ENCODE measurements at regions not wholly inside any gene's neighbourhood (a gene's known extent, or its start where the extent isn't known, plus 50 kb on each side); places are given as distances from the start of the nearest gene placed in this dataset.
A peak's percentile ranks its signal among the peaks of the same experiment; 100 is the strongest.
"Not testable (repeated sequence)": the region's sequence is repeated elsewhere in the genome, so short reads cannot be mapped to it uniquely, and the experiment has no call there.

DNA sequence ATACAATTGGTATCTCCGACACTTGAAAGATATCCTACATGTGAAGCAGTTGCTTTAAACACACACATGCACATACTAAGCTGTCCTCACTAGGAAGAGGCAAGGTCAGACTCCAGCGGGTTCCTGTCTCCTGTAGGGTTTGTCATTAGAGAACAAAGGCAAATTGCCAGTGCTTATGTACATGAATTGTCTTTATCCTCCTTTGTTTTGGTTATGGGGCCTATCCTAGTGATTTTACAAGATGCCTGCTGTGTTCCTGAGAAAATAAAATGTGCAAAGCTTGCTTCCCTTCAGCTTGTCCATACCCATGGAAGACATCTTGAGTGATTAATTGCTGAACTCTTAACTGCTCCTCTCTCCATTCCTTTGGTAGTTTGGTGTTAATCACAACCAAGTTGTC is 86.7 kb upstream of the SLC39A10 start:
- no peak for DNase-seq

DNA sequence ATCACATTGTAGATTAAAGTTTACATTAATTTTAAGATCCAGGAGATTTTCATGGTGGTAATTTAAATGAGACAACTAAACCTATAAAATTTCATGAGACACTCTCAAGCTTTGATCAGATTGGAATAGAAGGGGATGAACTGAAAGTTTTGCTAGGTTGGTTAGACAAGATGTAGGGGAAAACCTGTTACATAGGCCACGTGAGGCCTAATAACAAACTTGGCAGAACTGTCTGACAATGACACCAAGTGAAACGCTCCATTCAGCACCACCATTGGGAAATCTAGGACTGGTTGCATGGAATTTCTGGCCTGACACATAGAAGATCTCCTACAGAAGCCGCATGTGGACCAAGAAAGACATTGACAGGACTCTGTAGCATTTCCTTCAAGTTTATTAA is 87.8 kb upstream of the SLC39A10 start:
- DNase-seq, result no peak

DNA sequence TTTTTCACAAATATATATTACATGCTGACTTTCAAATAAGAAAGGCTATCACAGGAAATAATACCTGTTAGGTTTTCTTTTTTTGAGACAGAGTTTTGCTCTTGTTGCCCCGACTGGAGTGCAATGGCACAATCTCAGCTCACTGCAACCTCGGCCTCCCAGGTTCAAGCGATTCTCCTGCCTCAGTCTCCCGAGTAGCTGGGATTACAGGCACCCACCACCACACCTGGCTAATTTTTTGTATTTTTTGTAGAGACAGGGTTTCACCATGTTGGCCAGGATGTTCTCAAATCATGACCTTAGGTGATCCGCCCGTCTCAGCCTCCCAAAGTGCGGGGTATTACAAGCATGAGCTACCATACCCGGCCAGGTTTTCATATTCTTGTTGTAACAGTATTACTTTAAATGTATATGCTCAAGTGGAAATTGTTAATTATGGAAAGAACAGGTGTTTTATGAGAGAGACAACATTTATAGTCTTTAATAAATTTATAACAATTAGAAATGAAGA is 92.3 kb upstream of the SLC39A10 start:
- not testable (repeated sequence) for DNase-seq

DNA sequence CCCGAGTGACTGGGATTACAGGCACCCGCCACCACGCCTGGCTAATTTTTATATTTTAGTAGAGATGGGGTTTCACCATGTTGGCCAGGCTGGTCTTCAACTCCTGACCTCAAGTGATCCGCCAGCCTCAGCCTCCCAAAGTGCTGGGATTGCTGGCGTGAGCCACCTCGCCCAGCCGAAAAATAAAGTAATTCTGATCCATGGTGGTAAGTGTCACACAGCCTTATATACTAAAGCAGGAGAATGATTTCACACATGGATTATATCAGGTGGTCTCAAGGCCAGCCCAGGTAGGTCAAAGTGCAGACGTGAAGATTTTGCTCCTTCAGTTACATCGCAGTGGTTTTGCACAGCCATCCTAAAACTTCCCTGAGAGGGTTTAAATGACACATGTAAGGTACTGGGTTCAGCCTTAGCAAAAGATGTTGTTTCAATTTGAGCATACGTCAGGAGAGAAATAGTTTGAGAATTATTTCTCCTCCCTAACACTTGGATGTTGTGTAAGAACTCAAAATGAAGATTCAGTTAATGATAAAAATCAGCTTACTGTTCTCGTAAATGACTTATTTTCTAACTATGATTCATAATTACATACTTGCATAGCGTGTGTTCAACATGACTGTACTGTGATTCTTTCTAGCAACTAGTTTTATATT is 93.0 kb upstream of the SLC39A10 start:
- DNase-seq, result no peak

DNA sequence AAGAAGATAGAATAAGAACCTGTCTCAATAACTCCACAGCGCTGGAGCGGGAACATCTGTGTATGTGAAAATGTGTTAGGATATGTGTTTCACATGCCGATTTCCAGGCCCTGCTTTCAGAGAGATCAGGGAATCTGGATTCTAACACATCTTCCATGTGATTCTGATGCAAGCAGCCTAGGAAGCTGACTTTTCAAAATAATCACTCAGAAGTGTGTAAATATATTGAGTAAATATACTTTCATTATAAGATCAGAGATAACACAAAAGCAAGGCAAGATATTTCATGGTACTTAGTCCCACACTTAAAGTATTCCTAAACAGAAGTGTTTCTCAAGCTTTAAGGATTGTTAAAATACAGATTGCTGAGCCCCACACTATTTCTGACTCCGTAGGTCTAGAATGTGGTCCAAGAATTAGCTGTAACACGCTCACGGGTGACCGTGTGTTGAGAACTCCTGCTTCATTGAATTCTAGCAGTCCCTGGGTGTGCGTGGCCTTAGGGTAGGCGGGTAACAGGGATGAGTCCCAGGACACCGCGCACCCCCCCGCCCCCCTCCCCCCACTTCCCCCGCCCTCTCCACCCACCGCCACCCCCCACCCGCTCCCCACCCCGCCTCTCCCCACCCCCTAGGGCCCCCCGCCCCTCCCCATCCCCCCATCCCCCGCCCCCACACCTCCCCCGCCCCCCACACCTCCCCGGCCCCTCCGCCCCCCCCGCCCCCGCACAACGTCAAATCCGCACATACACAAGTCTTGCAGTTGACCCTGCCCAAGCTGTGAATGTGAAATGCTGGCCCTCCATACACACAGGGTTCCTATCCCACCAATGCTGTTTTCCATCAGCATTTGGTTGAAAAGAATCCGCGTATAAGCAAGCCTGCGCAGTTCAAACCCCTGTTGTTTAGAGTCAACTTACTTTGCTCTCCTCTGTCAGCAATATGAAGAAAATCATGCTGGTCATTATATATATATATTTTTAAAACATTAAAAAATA is 94.2 kb upstream of the SLC39A10 start:
- DNase-seq, result no peak

DNA sequence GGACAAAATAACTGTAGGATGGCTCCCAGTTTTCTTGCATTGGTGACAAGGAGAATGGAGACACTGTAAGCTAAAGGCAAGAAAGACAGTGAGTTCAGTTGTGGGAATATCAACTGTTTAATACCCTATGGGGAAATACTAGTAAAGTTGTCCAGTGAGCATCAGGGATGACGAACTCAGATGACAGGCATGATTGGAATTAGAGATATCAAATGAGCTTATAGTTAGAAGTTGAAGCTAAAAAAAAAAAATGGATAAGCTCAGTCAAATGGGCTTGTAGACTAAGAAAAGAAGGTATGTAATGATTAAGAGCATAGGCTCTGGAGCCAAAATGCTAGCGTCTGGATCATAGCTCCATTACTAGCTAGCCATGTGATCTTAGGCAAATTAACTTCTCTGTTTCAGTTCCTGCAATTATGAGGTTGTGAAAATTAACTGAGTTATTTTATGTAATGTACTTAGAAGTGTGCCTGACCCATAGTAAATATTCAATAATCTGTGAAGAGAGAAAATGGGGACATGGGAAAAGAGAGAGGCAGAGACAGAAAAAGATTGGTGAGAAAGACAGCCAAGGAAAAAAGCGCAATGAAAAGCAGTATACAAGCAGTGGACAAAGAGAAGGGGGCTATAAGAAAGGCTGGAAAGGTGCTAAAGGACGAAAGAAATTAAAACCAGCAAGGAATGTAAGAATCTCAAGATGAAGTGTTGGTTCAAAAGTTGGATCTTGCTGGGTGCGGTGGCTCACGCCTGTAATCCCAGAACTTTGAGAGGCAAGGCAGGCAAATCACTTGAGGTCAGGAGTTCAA is 95.7 kb upstream of the SLC39A10 start:
- no peak for DNase-seq

DNA sequence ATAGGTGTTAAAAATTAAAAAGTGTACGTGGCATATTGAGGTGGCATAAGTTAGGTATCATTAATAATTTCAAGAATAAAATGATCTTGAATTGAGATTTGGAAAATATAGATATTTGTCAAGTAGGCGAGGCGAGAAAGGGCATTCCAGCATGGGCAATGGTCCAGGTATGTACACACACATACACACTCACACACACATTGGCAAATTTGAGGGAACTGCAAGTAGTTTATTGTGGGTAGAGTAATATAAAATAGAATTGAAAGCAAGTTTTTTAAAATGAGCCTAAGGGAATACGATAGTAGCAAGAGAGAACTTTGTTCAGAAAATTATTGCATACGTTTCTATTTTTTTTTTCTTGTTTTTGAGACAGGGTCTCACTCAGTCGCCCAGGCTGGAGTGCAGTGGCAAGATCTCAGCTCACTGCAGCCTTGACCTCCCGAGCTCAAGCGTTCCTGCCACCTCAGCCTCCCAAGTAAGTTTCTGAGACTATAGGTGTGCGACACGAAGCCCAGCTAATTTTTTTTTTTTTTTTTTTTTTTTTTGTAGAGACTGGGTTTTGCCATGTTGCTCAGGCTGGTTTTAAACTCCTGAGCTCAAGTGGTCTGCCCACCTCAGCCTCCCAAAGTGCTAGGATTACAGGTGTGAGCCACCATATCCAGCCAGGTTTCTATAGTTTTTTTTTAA is 96.7 kb upstream of the SLC39A10 start:
- no peak for DNase-seq

DNA sequence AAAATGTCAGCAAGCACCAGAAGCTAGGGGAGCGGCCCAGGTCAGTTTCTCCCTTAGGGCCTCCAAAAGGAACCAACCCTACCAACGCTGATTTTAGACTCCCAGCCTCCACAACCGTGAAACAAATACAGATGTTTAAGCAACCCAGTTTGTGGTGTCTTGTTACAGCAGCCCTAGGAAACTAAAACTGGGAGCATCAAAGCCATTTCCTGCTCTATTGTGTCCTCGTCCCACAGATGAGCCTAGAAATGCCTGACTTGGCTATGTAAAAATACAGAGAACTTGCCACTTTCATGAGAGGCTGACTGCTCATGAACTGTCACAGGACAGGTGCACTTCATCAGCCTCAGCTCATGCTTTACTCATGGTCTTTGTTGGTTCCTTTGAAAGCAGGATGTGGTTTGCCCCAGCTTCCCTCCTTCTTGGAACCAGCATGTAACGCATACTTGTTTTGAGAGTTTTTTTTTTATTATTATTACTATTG is 97.6 kb upstream of the SLC39A10 start:
- peak; percentile 42 for DNase-seq

DNA sequence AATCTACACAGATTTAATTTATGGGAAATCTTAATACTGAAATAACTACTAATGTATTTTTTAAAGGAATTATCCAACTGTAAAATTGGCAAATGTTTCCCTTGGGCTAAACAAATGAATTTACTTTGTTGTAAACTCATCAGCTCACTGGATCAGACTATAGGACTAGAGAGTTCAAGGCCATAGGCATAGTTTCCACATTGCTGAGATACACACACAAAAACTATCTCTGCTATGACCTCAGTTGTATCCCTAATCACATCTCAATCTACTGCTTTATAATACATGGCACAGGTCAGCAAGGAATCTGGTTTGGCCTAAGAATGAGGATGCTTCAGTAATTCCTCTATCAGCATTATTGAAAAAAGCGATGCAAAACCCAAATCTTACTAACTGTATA is 101.1 kb upstream of the SLC39A10 start:
- no peak for DNase-seq

DNA sequence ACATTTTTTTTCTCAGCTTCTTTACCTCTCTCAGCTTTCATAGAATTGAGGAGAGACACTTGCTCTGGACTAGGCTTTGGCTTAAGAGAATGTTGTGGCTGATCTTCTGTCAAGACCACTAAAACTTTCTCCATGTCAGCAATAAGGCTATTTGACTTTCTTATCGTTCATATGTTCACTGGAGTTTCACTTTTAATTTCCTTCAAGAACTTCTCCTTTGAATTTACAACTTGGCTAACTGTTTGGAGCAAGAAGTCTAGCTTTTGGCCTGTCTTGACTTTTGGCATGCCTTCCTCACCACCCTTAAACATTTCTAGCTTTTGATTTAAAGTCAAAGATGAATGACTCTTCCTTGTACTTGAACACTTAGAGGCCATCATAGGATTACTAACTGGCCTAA is 104.4 kb upstream of the SLC39A10 start:
- no peak for DNase-seq

DNA sequence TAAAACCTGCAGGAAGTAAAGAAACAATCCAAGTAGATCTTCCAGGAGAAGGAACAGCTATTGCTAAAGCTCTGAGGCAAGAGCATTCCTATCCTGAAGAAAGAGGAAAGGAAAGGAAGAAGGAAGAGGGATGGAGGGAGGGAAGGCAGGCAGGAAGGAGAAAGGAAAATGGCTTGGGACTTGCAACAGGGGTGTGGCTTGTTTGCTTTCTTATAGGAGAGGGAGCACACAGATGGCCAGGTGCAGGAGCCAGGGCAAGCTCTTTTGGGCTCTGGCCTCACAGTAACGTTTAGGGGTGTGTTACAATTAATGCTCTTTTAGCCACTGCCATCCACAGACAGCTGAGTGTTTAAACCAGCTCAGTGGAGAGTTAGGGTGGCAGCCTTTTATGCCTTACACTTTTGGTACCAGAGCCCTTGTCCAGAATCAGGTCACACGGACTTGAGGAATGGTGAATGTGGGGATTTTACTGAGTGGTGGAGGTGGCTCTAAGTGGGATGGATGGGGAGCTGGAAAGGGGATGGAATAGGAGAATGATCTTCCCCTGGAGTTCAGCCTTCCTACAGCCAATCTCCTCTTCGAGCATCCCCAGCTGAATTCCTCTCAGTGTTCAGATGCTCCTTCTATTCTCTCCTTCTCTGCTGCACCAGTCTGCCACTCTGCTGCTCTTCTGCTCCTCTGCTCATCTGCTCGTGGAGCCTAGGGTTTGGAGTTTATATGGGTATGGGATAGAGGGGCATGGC is 108.7 kb upstream of the SLC39A10 start:
- no peak for DNase-seq

DNA sequence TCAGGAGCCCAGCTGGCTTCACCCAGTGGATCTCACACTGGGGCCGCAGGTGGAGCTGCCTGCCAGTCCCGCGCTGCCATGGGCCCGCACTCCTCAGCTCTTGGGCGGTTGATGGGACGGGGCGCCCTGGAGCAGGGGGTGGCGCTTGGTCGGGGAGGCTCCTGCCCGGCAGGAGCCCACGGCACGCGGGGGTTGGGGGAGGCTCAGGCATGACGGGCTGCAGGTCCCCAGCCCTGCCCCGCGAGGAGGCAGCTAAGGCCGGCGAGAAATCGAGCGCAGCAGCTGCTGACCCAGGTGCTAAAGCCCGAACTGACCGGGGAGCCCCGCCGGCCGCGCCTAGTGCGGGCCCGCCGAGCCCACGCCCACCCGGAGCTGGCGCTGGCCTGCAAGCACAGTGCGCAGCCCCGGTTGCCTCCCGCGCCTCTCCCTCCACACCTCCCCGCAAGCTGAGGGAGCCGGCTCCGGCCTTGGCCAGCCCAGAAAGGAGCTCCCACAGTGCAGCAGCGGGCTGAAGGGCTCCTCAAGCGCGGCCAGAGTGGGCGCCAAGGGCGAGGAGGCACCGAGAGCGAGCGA is 109.7 kb upstream of the SLC39A10 start:
- not testable (repeated sequence) for DNase-seq

DNA sequence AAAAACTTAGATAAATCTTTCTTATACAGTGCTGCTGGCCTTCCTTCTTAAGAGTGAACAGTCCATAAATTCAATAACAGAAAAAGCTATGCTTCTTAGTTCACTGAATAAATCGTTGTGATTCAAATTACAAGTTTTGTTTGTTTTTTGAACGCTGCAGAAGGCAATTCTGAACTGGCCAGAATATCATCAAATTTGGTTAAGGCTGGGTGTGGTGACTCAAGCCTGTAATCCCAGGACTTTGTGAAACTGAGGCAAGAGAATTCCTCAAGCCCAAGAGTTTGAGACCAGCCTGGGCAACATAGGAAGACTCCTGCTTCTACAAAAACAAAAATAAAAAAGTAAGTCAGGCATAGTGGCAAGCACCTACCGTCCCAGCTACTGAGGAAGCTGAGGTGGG is 111.2 kb upstream of the SLC39A10 start:
- DNase-seq, result no peak

DNA sequence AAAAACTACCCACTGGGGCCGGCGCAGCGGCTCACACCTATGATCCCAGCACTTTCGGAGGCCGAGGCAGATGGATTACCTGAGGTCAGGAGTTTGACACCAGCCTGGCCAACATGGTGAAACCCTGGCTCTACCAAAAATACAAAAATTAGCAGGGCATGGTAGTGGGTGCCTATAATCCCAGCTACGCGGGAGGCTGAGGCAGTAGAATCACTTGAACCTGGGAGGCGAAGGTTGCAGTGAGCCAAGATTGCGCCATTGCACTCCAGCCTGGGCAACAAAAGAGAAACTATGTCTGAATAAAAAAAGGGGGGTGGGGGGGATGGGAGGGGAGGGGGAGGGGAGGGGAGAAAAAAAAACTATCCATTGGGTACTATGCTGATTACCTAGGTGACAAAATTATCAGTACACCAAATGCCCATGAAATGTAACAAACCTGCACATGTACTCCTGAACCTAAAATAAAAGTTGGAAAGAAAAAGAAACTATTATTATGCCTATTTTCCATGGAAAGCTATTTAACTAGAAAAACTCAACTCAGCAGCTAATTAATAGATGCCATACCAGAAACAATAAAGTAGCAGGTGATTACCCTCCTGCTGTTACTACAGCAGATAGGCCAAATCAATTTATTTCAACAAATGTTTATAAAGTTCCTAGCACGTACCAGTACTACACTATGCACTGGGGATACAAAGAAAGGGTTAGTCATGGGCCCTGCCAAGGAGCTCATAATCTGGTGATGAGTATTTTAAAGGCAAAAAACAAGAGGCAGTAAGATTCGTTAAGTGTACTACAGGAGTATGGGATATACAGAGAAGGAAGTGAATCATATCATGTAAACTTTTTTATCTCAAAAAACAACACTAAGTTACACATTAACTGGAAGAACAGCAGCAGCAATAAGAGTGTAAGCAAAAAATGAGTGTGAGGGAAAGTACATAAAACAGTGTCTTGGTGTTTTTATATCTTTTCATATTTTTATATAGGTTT is 112.8 kb upstream of the SLC39A10 start:
- DNase-seq, result no peak

DNA sequence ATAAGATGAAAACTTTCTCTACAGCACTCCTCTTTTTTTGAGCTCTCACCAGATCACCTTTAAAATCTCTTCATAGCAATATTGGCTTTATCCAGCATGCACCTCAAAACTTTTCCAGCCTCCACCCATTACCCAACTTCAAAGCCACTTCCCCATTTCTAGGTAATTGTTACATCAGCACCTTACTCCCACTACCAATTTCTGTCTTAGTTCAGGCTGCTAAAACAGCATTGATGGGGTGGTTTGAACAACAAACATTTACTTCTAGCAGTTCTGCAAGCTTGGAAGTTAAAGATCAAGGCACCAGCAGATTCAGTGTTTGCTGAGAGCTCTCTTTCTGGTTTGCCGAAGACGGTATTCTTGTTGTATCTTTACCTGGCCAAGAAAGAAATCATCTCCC is 114.0 kb upstream of the SLC39A10 start:
- no peak for DNase-seq

DNA sequence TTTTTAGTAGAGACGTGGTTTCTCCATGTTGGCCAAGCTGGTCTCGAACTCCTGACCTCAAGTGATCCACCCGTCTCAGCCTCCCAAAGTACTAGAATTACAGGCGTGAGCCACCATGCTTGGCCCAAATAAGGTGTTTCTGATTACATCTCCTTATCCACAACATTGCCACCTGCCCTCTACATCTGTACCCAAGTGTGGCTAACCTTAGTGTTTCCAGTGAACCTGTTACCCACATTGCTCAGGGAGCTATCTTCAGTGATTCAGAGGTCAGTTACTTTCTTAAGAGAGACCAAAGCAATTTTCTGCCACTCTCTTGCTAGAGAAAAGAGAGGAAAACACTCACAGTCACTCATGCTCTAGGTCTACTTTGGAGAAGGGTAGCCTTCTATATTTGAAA is 115.0 kb upstream of the SLC39A10 start:
- no peak for DNase-seq

DNA sequence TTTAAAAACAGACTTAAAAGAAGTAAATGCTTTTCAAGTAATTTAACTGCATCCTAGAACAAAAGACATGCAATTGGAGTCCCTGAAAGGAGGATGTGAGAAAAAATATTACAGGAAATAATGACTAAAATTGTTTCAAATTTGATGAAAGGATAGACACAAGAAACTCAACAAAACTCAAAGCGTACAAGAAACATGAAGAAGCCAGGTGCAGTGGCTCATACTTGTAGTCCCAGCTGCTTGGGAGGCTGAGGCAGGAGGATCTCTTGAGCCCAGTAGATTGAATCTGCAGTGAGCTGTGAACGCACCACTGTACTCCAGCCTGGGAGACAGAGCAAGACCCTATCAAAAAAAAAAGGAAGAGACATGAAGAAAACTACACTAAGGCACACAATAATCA is 118.1 kb upstream of the SLC39A10 start:
- no peak for DNase-seq

DNA sequence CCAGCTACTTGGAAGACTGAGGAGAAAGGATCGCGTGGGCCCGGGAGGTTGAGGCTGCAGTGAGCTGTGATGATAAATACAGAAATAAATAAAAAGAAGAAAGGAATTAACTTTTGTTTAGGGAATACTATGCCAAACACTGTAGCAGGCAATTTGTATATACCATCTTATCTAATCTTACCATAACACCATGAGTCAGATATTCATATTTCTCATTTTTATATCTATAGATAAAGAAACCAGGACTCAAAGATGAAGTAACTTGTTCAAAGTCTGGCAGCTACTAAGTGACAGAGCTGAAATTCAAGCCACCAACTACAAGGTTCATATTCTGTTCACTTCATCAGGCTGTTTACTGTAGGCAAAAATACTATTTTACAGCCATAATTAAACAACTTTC is 119.2 kb upstream of the SLC39A10 start:
- DNase-seq, result no peak

DNA sequence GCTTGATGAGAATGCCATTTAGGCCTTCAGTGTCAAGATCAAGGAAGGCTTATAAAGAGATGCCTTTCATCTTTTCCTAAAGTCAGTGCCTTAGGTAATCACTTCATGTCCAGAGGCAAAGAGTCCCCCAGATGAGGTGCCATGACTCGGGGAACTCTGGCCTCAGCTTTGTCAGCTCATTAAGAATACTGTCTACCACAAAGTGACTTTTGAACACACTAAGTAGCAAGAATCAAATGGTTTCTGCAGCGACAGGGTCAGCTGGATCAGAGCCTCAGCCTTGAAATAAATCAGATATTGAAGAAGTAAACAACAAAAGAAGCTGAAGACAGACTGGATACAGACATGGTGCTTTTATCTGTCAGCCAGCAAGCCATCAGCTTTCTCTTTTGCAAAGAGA is 120.1 kb upstream of the SLC39A10 start:
- DNase-seq, result no peak
